Liver (tissue), 8 donors: ENCODE measurements at regions not wholly inside any gene's neighbourhood (a gene's known extent, or its start where the extent isn't known, plus 50 kb on each side); places are given as distances from the start of the nearest gene placed in this dataset.

Experiments
- DNase-seq: peaks from one replicate; pipeline ENCODE4 v3.0.0-alpha.2; 2017; ENCODE audit warnings: low spot score
- H3K27ac ChIP-seq, 2 donors: one replicate each; pipeline ENCODE4 v1.7.0; 2013; ENCODE audit warnings: inconsistent platforms in 2 of 2, low read length in 2 of 2, control low read depth in 1 of 2, low read depth in 1 of 2, mild to moderate bottlenecking in 1 of 2
- H3K27me3 ChIP-seq, 4 donors: one replicate each; pipeline versions ENCODE4 v1.6.1 to v1.7.0; 2013; ENCODE audit warnings: low read length in 3 of 4, inconsistent platforms in 1 of 4, mild to moderate bottlenecking in 1 of 4, moderate library complexity in 1 of 4; ENCODE audit not compliant: control insufficient read depth in 4 of 4, insufficient read depth in 4 of 4
- H3K36me3 ChIP-seq, 4 donors: one replicate each; pipeline versions ENCODE4 v1.6.1 to v1.7.0; 2013; ENCODE audit warnings: low read length in 3 of 4, mild to moderate bottlenecking in 3 of 4, low read depth in 1 of 4, moderate library complexity in 1 of 4; ENCODE audit not compliant: control insufficient read depth in 4 of 4, insufficient read depth in 3 of 4
- H3K4me1 ChIP-seq, 4 donors: one replicate each; pipeline versions ENCODE4 v1.6.1 to v1.7.0; 2013; ENCODE audit warnings: low read length in 3 of 4, mild to moderate bottlenecking in 3 of 4, moderate library complexity in 1 of 4; ENCODE audit not compliant: control insufficient read depth in 4 of 4, insufficient read depth in 4 of 4
- H3K4me3 ChIP-seq, 3 donors: one replicate each; pipeline versions ENCODE4 v1.6.1 to v1.7.0; 2013; ENCODE audit warnings: low read length in 3 of 3, control low read depth in 1 of 3, low read depth in 1 of 3, mild to moderate bottlenecking in 1 of 3
- H3K9ac ChIP-seq, 2 donors: one replicate each; pipeline ENCODE4 v1.7.0; 2013; ENCODE audit warnings: low read length in 2 of 2, mild to moderate bottlenecking in 2 of 2, moderate library complexity in 2 of 2, control low read depth in 1 of 2, low read depth in 1 of 2
- H3K9me3 ChIP-seq, 4 donors: one replicate each; pipeline versions ENCODE4 v1.6.1 to v1.7.0; 2013; ENCODE audit warnings: low read length in 3 of 4; ENCODE audit not compliant: control insufficient read depth in 4 of 4
- ATF3 ChIP-seq: IDR thresholded peaks from 2 replicates; pipeline ENCODE4 v1.6.1; 2016; ENCODE audit warnings: antibody characterized with exemption
- CTCF ChIP-seq: fragments of 150-350 bp; IDR thresholded peaks from 2 replicates; pipeline ENCODE4 v1.5.1; 2017; ENCODE audit warnings: improper control_type of control experiment, low read depth, low read length; ENCODE audit not compliant: missing input control
- EGR1 ChIP-seq, 2 donors: IDR thresholded peaks; 2 replicates each; pipeline ENCODE4 v1.6.1; 2016 to 2018; ENCODE audit warnings: antibody characterized with exemption in 2 of 2, low read depth in 2 of 2
- FOXA1 ChIP-seq: IDR thresholded peaks from 2 replicates; pipeline ENCODE4 v1.6.1; 2016; ENCODE audit warnings: antibody characterized with exemption
- FOXA2 ChIP-seq: IDR thresholded peaks from 2 replicates; pipeline ENCODE4 v1.6.1; 2016; ENCODE audit warnings: antibody characterized with exemption
- GABPA ChIP-seq, 2 donors: IDR thresholded peaks in 1 of 2; conservative IDR thresholded peaks in 1 of 2; 2 replicates each; pipeline ENCODE4 v1.6.1; 2016; ENCODE audit warnings: antibody characterized with exemption in 2 of 2, mild to moderate bottlenecking in 1 of 2, moderate library complexity in 1 of 2
- HNF4A ChIP-seq, 2 donors: conservative IDR thresholded peaks; 2 replicates each; pipeline ENCODE4 v1.6.1; 2016; ENCODE audit warnings: antibody characterized with exemption in 2 of 2, mild to moderate bottlenecking in 2 of 2
- HNF4G ChIP-seq: IDR thresholded peaks from 2 replicates; pipeline ENCODE4 v1.6.1; 2016; ENCODE audit warnings: antibody characterized with exemption
- JUND ChIP-seq, 2 donors: IDR thresholded peaks; 2 replicates each; pipeline ENCODE4 v1.6.1; 2016; ENCODE audit warnings: antibody characterized with exemption in 2 of 2
- NR2F2 ChIP-seq: IDR thresholded peaks from 2 replicates; pipeline ENCODE4 v1.6.1; 2016; ENCODE audit warnings: antibody characterized with exemption
- RAD21 ChIP-seq, 2 donors: IDR thresholded peaks; 2 replicates each; pipeline ENCODE4 v1.6.1; 2016; ENCODE audit warnings: antibody characterized with exemption in 2 of 2, mild to moderate bottlenecking in 2 of 2
- REST ChIP-seq: IDR thresholded peaks from 2 replicates; pipeline ENCODE4 v1.6.1; 2016; ENCODE audit warnings: antibody characterized with exemption, mild to moderate bottlenecking
- RXRA ChIP-seq, 2 donors: IDR thresholded peaks; 2 replicates each; pipeline ENCODE4 v1.6.1; 2017 to 2018; ENCODE audit warnings: antibody characterized with exemption in 2 of 2, mild to moderate bottlenecking in 1 of 2
- SP1 ChIP-seq: IDR thresholded peaks from 2 replicates; pipeline ENCODE4 v1.6.1; 2018; ENCODE audit warnings: antibody characterized with exemption, mild to moderate bottlenecking
- TAF1 ChIP-seq: conservative IDR thresholded peaks from 2 replicates; pipeline ENCODE4 v1.6.1; 2016; ENCODE audit warnings: antibody characterized with exemption, mild to moderate bottlenecking
- YY1 ChIP-seq: IDR thresholded peaks from 2 replicates; pipeline ENCODE4 v1.6.1; 2016; ENCODE audit warnings: antibody characterized with exemption, mild to moderate bottlenecking
- ZBTB33 ChIP-seq: IDR thresholded peaks from 2 replicates; pipeline ENCODE4 v1.6.1; 2016; ENCODE audit warnings: antibody characterized with exemption
- WGBS: extraction: QIAGEN DNeasy Blood & Tissue Kit; methylation state at CpG from one replicate; pipeline ENCODE4 v1.1.7; 2013; 5-methylcytosine and 5-hydroxymethylcytosine counted together
- TF ChIP-seq, protein P1 (sequence below): IDR thresholded peaks from 2 replicates; pipeline ENCODE4 v1.6.1; 2016; ENCODE audit warnings: antibody characterized with exemption
- donor health status: healthy.
- donor health status: healthy.
- donor health status: healthy.
- donor health status: healthy.
- donor health status: healthy.

DNA sequence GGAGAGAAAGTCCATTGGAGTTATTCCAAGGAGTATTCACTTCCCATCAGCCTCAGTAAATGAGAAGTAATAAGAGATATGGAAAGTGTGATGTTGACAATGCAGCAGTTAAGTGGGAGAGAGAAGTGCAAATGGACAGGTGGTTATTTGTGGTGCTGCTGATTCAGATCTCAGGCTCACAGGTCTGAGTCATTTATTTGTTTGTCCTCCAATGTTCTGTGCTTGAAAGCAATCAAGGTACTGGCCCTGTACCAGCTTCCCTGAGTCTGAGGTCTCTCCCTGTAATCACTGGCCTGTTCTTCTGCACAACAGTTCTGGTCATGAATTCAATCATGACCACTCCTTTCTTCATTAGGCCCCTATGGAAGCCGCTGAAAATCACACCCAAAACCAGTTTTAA lies 827.7 kb downstream of the MAFB start:
- H3K9me3 ChIP-seq: no peaks in the 10 kb centered on the region
- no peak for TF ChIP-seq EGR1 (IDR thresholded peaks at IDR 0.05; ENCODE audit: low read depth in 2 of 2)
- TF ChIP-seq SP1: no peak
- TF ChIP-seq FOXA1: no peak
- TF ChIP-seq REST: no peak
- TF ChIP-seq GABPA (IDR thresholded peaks at IDR 0.05 in 1 of 2, conservative IDR thresholded peaks at IDR 0.05 in 1 of 2): no peak
- no peak for TF ChIP-seq CTCF
- no peak for TF ChIP-seq NR2F2
- TF ChIP-seq FOXA2: no peak
- TF ChIP-seq TAF1: no peak
- TF ChIP-seq, protein P1, sequence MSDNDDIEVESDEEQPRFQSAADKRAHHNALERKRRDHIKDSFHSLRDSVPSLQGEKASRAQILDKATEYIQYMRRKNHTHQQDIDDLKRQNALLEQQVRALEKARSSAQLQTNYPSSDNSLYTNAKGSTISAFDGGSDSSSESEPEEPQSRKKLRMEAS: no peak
- TF ChIP-seq RAD21 (IDR thresholded peaks at IDR 0.05): no peak
- TF ChIP-seq ZBTB33: no peak
- TF ChIP-seq ATF3: no peak
- no peak for TF ChIP-seq HNF4G
- TF ChIP-seq RXRA (IDR thresholded peaks at IDR 0.05): no peak
- TF ChIP-seq JUND (IDR thresholded peaks at IDR 0.05): no peak
- TF ChIP-seq YY1: no peak
- TF ChIP-seq HNF4A (conservative IDR thresholded peaks at IDR 0.05): no peak
- 76% methylated on average over 1 of the region's 1 CpG for WGBS
- H3K4me3 ChIP-seq: no peak overlapping the region
- no peak overlapping the region for H3K9ac ChIP-seq
- no peaks in the 10 kb centered on the region for H3K36me3 ChIP-seq
- H3K27me3 ChIP-seq: no peaks in the 10 kb centered on the region
- no peak for DNase-seq
- no peaks in the 10 kb centered on the region for H3K4me1 ChIP-seq
- H3K27ac ChIP-seq: no peak overlapping the region

- Histone ChIP-seq H3K27ac (no peak overlapping the region), H3K9me3 (no peaks in the 10 kb centered on the region), H3K36me3 (no peaks in the 10 kb centered on the region), H3K4me1 (no peaks in the 10 kb centered on the region), H3K4me3 (no peak overlapping the region), H3K9ac (no peak overlapping the region), H3K27me3 (no peaks in the 10 kb centered on the region)
- DNase-seq: no peak
- 54% methylated on average over 1 of the region's 1 CpG for WGBS
- TF ChIP-seq NR2F2: no peak
- TF ChIP-seq HNF4G: no peak
- TF ChIP-seq JUND (IDR thresholded peaks at IDR 0.05): no peak
- TF ChIP-seq RXRA (IDR thresholded peaks at IDR 0.05): no peak
- TF ChIP-seq ATF3: no peak
- TF ChIP-seq REST: no peak
- TF ChIP-seq, protein P1: no peak
- no peak for TF ChIP-seq CTCF
- no peak for TF ChIP-seq FOXA2
- TF ChIP-seq FOXA1: no peak
- no peak for TF ChIP-seq RAD21 (IDR thresholded peaks at IDR 0.05)
Measured at GRCh38 chr20:39857835-39858234, 831.2 kb downstream of the MAFB start.
